SK-N-SH treated with all-trans-retinoic acid at 6 μM for 48 hours (cell line): ENCODE measurements at regions not wholly inside any gene's neighbourhood (a gene's known extent, or its start where the extent isn't known, plus 50 kb on each side); places are given as distances from the start of the nearest gene placed in this dataset.

Experiments
- GLIS3 ChIP-seq: fragments of 250-450 bp; sonication (Bioruptor Pico); IDR thresholded peaks from 2 replicates; pipeline ENCODE4 v1.5.0; 2020; ENCODE audit warnings: mild to moderate bottlenecking, moderate library complexity
- TCF4 ChIP-seq: fragments of 250-450 bp; sonication (Bioruptor Pico); IDR thresholded peaks from 2 replicates; pipeline ENCODE4 v1.8.0; 2021; ENCODE audit warnings: mild to moderate bottlenecking, moderate library complexity, borderline replicate concordance
- ZNF565 ChIP-seq: fragments of 450-650 bp; formaldehyde crosslinking; conservative IDR thresholded peaks from 2 replicates; pipeline ENCODE4 v1.5.0; 2020; ENCODE audit warnings: low read depth, mild to moderate bottlenecking, moderate library complexity
- TF ChIP-seq, protein P1 (sequence below): fragments of 250-450 bp; sonication (Bioruptor Pico); IDR thresholded peaks from 2 replicates; pipeline ENCODE4 v1.5.1; 2020; ENCODE audit warnings: low read depth, mild to moderate bottlenecking, moderate library complexity
- TF ChIP-seq, protein P2 (sequence below): fragments of 250-450 bp; sonication (Bioruptor Pico); IDR thresholded peaks from 2 replicates; pipeline ENCODE4 v1.8.0; 2020; ENCODE audit warnings: mild to moderate bottlenecking, moderate library complexity, borderline replicate concordance

DNA sequence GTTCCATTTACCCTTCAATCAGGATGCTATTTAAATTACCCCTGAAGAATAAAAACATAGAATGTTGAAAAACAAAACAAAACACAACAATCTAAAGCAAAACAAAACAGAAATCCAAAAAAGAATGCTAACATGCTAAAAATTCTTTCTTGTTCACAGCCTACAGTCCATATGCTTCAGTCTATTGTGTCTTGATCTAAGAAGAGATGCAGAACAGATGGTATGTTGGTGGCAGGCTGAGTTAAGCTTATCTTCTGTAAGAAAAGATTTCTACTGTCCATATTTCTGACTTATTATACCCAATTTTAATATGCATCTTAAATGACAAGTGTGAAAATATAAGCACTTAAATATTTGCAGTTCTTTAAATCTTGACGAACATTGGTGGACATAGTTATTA, 356.1 kb upstream of the SLITRK1 start:
- TF ChIP-seq ZNF565 (CRISPR knock-in tag): no peak
- TF ChIP-seq, protein P1, sequence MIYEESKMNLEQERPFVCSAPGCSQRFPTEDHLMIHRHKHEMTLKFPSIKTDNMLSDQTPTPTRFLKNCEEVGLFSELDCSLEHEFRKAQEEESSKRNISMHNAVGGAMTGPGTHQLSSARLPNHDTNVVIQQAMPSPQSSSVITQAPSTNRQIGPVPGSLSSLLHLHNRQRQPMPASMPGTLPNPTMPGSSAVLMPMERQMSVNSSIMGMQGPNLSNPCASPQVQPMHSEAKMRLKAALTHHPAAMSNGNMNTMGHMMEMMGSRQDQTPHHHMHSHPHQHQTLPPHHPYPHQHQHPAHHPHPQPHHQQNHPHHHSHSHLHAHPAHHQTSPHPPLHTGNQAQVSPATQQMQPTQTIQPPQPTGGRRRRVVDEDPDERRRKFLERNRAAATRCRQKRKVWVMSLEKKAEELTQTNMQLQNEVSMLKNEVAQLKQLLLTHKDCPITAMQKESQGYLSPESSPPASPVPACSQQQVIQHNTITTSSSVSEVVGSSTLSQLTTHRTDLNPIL (CRISPR knock-in tag): no peak
- TF ChIP-seq GLIS3 (CRISPR knock-in tag): no peak
- no peak for TF ChIP-seq TCF4 (CRISPR knock-in tag)
- TF ChIP-seq, protein P2, sequence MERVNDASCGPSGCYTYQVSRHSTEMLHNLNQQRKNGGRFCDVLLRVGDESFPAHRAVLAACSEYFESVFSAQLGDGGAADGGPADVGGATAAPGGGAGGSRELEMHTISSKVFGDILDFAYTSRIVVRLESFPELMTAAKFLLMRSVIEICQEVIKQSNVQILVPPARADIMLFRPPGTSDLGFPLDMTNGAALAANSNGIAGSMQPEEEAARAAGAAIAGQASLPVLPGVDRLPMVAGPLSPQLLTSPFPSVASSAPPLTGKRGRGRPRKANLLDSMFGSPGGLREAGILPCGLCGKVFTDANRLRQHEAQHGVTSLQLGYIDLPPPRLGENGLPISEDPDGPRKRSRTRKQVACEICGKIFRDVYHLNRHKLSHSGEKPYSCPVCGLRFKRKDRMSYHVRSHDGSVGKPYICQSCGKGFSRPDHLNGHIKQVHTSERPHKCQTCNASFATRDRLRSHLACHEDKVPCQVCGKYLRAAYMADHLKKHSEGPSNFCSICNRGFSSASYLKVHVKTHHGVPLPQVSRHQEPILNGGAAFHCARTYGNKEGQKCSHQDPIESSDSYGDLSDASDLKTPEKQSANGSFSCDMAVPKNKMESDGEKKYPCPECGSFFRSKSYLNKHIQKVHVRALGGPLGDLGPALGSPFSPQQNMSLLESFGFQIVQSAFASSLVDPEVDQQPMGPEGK: no peak
